Keratinocyte (primary cell): ENCODE measurements at regions not wholly inside any gene's neighbourhood (a gene's known extent, or its start where the extent isn't known, plus 50 kb on each side); places are given as distances from the start of the nearest gene placed in this dataset.

Experiments used
- DNase-seq: peaks from one replicate; pipeline ENCODE4 v3.0.0-alpha.2; 2011; ENCODE audit warnings: low read depth, missing footprints, low spot score
- FAIRE-seq: peaks from 2 replicates; lab custom pipeline; 2011; peaks lifted over from hg19 to GRCh38; lab: Jason Lieb, UNC
- H2AFZ ChIP-seq: 2 replicates; pipeline ENCODE4 v1.6.0; 2012; ENCODE audit warnings: low read length, control low read depth, inconsistent platforms; ENCODE audit not compliant: control insufficient read depth
- H3K27ac ChIP-seq: 2 replicates; pipeline ENCODE4 v1.5.1; 2011; ENCODE audit warnings: low read length; ENCODE audit not compliant: control insufficient read depth, insufficient read depth
- H3K27me3 ChIP-seq: 3 replicates; pipeline ENCODE4 v1.6.0; 2011; ENCODE audit warnings: low read length; ENCODE audit not compliant: control insufficient read depth, insufficient read depth; ENCODE audit errors: extremely low read depth
- H3K36me3 ChIP-seq, 2 experiments: 2 replicates in 1 of 2; 3 replicates in 1 of 2; pipeline ENCODE4 v1.5.1; 2011; ENCODE audit warnings: low read length in 2 of 2, mild to moderate bottlenecking in 1 of 2; ENCODE audit not compliant: control insufficient read depth in 2 of 2, insufficient read depth in 2 of 2; ENCODE audit errors: extremely low read depth in 1 of 2
- H3K4me1 ChIP-seq: 3 replicates; pipeline ENCODE4 v1.5.1; 2011; ENCODE audit warnings: low read length; ENCODE audit not compliant: control insufficient read depth, insufficient read depth; ENCODE audit errors: extremely low read depth
- H3K4me2 ChIP-seq: 3 replicates; pipeline ENCODE4 v1.6.0; 2011; ENCODE audit warnings: low read depth, low read length; ENCODE audit not compliant: control insufficient read depth, insufficient read depth; ENCODE audit errors: extremely low read depth
- H3K4me3 ChIP-seq, 3 experiments: fragments of 200-600 bp in 1 of 3; sonication (generic) in 1 of 3; 2 replicates in 2 of 3; 3 replicates in 1 of 3; pipeline ENCODE4 v1.5.1; 2011 to 2016; ENCODE audit warnings: low read length in 3 of 3, mild to moderate bottlenecking in 3 of 3, control low read depth in 2 of 3, inconsistent platforms in 1 of 3, low read depth in 1 of 3, mixed read lengths in 1 of 3, mixed run types in 1 of 3, moderate library complexity in 1 of 3; ENCODE audit not compliant: control insufficient read depth in 2 of 3, insufficient read depth in 2 of 3; ENCODE audit errors: extremely low read depth in 1 of 3
- H3K79me2 ChIP-seq: 2 replicates; pipeline ENCODE4 v1.6.0; 2012; ENCODE audit warnings: low read length; ENCODE audit not compliant: control insufficient read depth, insufficient read depth
- H3K9ac ChIP-seq: 3 replicates; pipeline ENCODE4 v1.6.0; 2011; ENCODE audit warnings: low read length; ENCODE audit not compliant: control insufficient read depth, insufficient read depth; ENCODE audit errors: extremely low read depth
- H3K9me1 ChIP-seq: 3 replicates; pipeline ENCODE4 v1.6.0; 2011; ENCODE audit warnings: low read length; ENCODE audit not compliant: control insufficient read depth, insufficient read depth; ENCODE audit errors: extremely low read depth
- H3K9me3 ChIP-seq: 2 replicates; pipeline ENCODE4 v1.5.1; 2012; ENCODE audit warnings: low read depth, low read length; ENCODE audit not compliant: control insufficient read depth
- H4K20me1 ChIP-seq: 3 replicates; pipeline ENCODE4 v1.6.0; 2011; ENCODE audit warnings: low read length; ENCODE audit not compliant: control insufficient read depth, insufficient read depth; ENCODE audit errors: extremely low read depth
- EZH2 ChIP-seq: IDR thresholded peaks from one replicate; pipeline ENCODE4 v1.6.1; 2012; ENCODE audit warnings: inconsistent platforms, mild to moderate bottlenecking, low read length, moderate library complexity
- dilution Hi-C: fragments of 300-500 bp; cut with MboI; formaldehyde crosslinking; loops from one replicate; pipeline ENCODE4 v1.7.0; 2020; ENCODE audit warnings: low sequenced_read_pairs; ENCODE audit not compliant: extremely low pct_ligation_motif_present
- TF ChIP-seq, protein P1 (sequence below), 3 experiments: IDR thresholded peaks in 1 of 3; conservative IDR thresholded peaks in 1 of 3; optimal IDR thresholded peaks in 1 of 3; 2 replicates in 2 of 3; 3 replicates in 1 of 3; pipeline versions ENCODE3 to v1.5.1; 2011; ENCODE audit warnings: low read length in 3 of 3, mild to moderate bottlenecking in 3 of 3, moderate library complexity in 2 of 3, control low read depth in 1 of 3, inconsistent platforms in 1 of 3; ENCODE audit not compliant: insufficient read depth in 2 of 3; ENCODE audit errors: extremely low read depth in 1 of 3

DNA sequence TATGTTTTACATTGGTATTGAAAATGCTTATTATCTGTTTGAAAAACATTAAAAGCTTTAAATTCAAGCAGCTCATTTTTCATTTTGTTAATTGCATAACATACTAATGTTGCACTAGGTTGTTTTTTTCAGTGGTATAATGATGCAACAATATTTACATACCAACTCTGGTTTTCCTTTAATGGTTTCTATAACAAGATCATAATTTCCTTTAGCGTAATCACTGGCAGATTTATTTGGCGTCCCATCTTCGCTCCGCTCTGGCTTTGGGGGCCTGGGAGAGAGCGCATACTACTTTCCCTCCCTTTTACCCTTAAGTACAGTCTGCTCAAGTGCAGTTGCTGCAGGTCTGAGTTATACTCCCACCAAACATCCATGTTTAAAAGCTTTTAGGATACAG, 574.1 kb downstream of the PRKD1 start:
- H3K36me3 ChIP-seq: no peaks in the 10 kb centered on the region
- H3K4me1 ChIP-seq: no peaks in the 10 kb centered on the region
- FAIRE-seq: no peak
- H3K27ac ChIP-seq: no peak overlapping the region
- dilution Hi-C loops: no loop called here
- no peak overlapping the region for H3K4me2 ChIP-seq
- no peak overlapping the region for H3K4me3 ChIP-seq
- H2AFZ ChIP-seq: no peak overlapping the region
- no peak for DNase-seq
- no peaks in the 10 kb centered on the region for H3K79me2 ChIP-seq
- no peak for TF ChIP-seq EZH2
- TF ChIP-seq, protein P1, sequence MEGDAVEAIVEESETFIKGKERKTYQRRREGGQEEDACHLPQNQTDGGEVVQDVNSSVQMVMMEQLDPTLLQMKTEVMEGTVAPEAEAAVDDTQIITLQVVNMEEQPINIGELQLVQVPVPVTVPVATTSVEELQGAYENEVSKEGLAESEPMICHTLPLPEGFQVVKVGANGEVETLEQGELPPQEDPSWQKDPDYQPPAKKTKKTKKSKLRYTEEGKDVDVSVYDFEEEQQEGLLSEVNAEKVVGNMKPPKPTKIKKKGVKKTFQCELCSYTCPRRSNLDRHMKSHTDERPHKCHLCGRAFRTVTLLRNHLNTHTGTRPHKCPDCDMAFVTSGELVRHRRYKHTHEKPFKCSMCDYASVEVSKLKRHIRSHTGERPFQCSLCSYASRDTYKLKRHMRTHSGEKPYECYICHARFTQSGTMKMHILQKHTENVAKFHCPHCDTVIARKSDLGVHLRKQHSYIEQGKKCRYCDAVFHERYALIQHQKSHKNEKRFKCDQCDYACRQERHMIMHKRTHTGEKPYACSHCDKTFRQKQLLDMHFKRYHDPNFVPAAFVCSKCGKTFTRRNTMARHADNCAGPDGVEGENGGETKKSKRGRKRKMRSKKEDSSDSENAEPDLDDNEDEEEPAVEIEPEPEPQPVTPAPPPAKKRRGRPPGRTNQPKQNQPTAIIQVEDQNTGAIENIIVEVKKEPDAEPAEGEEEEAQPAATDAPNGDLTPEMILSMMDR (optimal IDR thresholded peaks at IDR 0.05 in 1 of 3, IDR thresholded peaks at IDR 0.05 in 1 of 3, conservative IDR thresholded peaks at IDR 0.05 in 1 of 3; ENCODE audit: extremely low read depth in 1 of 3, insufficient read depth in 2 of 3, low read length in 3 of 3): no peak
- H3K9me1 ChIP-seq: no peaks in the 10 kb centered on the region
- H3K27me3 ChIP-seq: no peaks in the 10 kb centered on the region
- no peaks in the 10 kb centered on the region for H3K9me3 ChIP-seq
- H3K9ac ChIP-seq: no peak overlapping the region
- H4K20me1 ChIP-seq: no peaks in the 10 kb centered on the region

DNA sequence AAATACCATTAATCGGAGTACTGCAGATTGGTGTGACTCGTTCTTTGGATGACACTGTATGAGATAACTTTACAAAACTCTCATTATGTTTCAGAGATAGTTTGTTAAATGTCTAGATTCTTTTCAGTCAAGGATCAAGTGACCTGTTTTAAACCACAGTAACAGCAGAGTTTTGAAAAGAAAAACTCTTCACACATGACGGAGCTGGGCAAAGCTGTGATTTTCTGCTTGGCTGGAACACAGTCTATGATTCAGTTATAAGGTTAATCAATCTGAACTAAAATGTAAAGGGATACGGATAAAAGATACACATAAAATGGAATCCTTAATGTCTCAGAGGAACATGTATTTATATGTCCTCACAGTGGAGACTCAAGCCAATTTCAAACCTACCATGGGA, 573.2 kb downstream of the PRKD1 start:
- H3K9me3 ChIP-seq: no peaks in the 10 kb centered on the region
- no peaks in the 10 kb centered on the region for H3K36me3 ChIP-seq
- H4K20me1 ChIP-seq: no peaks in the 10 kb centered on the region
- no peak for FAIRE-seq
- no peaks in the 10 kb centered on the region for H3K79me2 ChIP-seq
- no peaks in the 10 kb centered on the region for H3K4me1 ChIP-seq
- no peak for TF ChIP-seq EZH2
- TF ChIP-seq, protein P1 (optimal IDR thresholded peaks at IDR 0.05 in 1 of 3, IDR thresholded peaks at IDR 0.05 in 1 of 3, conservative IDR thresholded peaks at IDR 0.05 in 1 of 3; ENCODE audit: extremely low read depth in 1 of 3, insufficient read depth in 2 of 3, low read length in 3 of 3): no peak
- no peak overlapping the region for H2AFZ ChIP-seq
- no peaks in the 10 kb centered on the region for H3K9me1 ChIP-seq
- no peak overlapping the region for H3K9ac ChIP-seq
- no peak overlapping the region for H3K27ac ChIP-seq
- H3K4me3 ChIP-seq: no peak overlapping the region
- dilution Hi-C loops: no loop called here
- no peak for DNase-seq
- H3K4me2 ChIP-seq: no peak overlapping the region
- no peaks in the 10 kb centered on the region for H3K27me3 ChIP-seq
